Retina (tissue), 1 donor: ENCODE measurements at regions not wholly inside any gene's neighbourhood (a gene's known extent, or its start where the extent isn't known, plus 50 kb on each side); places are given as distances from the start of the nearest gene placed in this dataset.

Experiments used
- DNase-seq: peaks from one replicate; pipeline ENCODE4 v3.0.0-alpha.2; 2016

GRCh38 chr13:80121038-80121437 lies 219.9 kb downstream of the SPRY2 start:
- DNase-seq, result no peak

- DNase-seq, result no peak
These were observed 222.4 kb downstream of the SPRY2 start for GRCh38 chr13:80118506-80118905.

- DNase-seq, result no peak
These were observed 222.8 kb downstream of the SPRY2 start for GRCh38 chr13:80118099-80118498.

GRCh38 chr13:80117515-80117914 lies 223.4 kb downstream of the SPRY2 start:
- no peak for DNase-seq

GRCh38 chr13:80116107-80116506 lies 224.8 kb downstream of the SPRY2 start:
- no peak for DNase-seq

- no peak for DNase-seq
These were observed 225.3 kb downstream of the SPRY2 start for GRCh38 chr13:80115616-80116015.

GRCh38 chr13:80113714-80114454 lies 227.0 kb downstream of the SPRY2 start:
- DNase-seq, result no peak

- DNase-seq, result no peak
These were observed 231.6 kb downstream of the SPRY2 start for GRCh38 chr13:80109303-80109702.

GRCh38 chr13:80105350-80105749 lies 235.6 kb downstream of the SPRY2 start:
- DNase-seq, result no peak

- no peak for DNase-seq
These were observed 239.9 kb downstream of the SPRY2 start for GRCh38 chr13:80101040-80101439.

- DNase-seq, result no peak
These were observed 240.3 kb downstream of the SPRY2 start for GRCh38 chr13:80100636-80101035.

GRCh38 chr13:80097561-80097960 lies 243.4 kb downstream of the SPRY2 start:
- no peak for DNase-seq

GRCh38 chr13:80096383-80096782 lies 244.5 kb downstream of the SPRY2 start:
- no peak for DNase-seq

GRCh38 chr13:80094526-80094925 lies 246.4 kb downstream of the SPRY2 start:
- DNase-seq, result no peak

GRCh38 chr13:80093888-80094287 lies 247.0 kb downstream of the SPRY2 start:
- DNase-seq, result no peak

GRCh38 chr13:80086304-80086721 lies 254.6 kb downstream of the SPRY2 start:
- DNase-seq, result no peak

GRCh38 chr13:80083853-80084676 lies 256.9 kb downstream of the SPRY2 start:
- DNase-seq, result no peak

GRCh38 chr13:80083081-80083852 lies 257.7 kb downstream of the SPRY2 start:
- DNase-seq, result no peak

GRCh38 chr13:80082396-80083080 lies 258.4 kb downstream of the SPRY2 start:
- DNase-seq, result no peak

- DNase-seq, result no peak
These were observed 266.1 kb downstream of the SPRY2 start for GRCh38 chr13:80074811-80075210.

GRCh38 chr13:80074143-80074752 lies 266.7 kb downstream of the SPRY2 start:
- no peak for DNase-seq

GRCh38 chr13:80072231-80072630 lies 268.7 kb downstream of the SPRY2 start:
- no peak for DNase-seq
